HUES6 (cell line): ENCODE measurements at regions not wholly inside any gene's neighbourhood (a gene's known extent, or its start where the extent isn't known, plus 50 kb on each side); places are given as distances from the start of the nearest gene placed in this dataset.
A peak's percentile ranks its signal among the peaks of the same experiment; 100 is the strongest.

Experiments
- H3K27ac ChIP-seq: 2 replicates; pipeline ENCODE4 v1.7.0; 2013; ENCODE audit warnings: low read depth, mild to moderate bottlenecking, low read length, inconsistent platforms
- H3K27me3 ChIP-seq: 2 replicates; pipeline ENCODE4 v1.6.1; 2013; ENCODE audit warnings: low read length; ENCODE audit not compliant: control insufficient read depth, insufficient read depth
- H3K36me3 ChIP-seq: 2 replicates; pipeline ENCODE4 v1.6.1; 2013; ENCODE audit warnings: low read length; ENCODE audit not compliant: control insufficient read depth, insufficient read depth
- H3K4me1 ChIP-seq: 2 replicates; pipeline ENCODE4 v1.6.1; 2013; ENCODE audit warnings: low read length; ENCODE audit not compliant: control insufficient read depth, insufficient read depth
- H3K4me3 ChIP-seq: 2 replicates; pipeline ENCODE4 v1.5.1; 2013; ENCODE audit warnings: low read depth, low read length
- H3K9ac ChIP-seq: one replicate; pipeline ENCODE4 v1.6.1; 2013; ENCODE audit warnings: mild to moderate bottlenecking, low read length
- H3K9me3 ChIP-seq: 2 replicates; pipeline ENCODE4 v1.6.1; 2013; ENCODE audit warnings: low read depth, low read length; ENCODE audit not compliant: control insufficient read depth, insufficient read depth

DNA sequence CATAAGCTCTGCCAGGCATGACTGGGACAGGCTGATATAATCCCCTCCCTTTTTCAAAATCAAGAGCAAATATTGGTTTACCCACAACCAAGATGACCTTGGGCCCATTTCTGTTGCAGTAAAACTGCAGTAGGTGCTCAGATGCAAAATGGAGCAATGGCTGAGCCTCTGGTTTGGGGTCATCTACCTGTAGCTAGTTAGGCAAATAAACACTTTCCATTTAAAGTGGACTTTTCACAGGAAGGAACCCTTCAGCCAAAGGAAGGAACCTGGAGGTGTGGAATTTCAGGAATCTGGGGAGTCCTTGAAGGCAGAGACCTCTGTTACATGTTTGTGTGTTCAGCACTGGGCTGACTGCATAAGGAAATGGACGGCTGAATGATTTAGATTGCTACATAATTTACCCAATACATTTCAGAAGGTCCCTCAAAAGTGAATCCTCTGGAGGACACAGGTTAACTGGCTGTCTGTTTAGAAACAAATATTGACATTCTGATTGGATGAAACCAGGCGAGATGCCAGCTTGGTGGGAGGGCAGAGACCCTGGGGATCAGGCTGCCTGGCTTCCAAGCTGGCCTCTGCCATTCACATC lies 170.1 kb upstream of the ZNF618 start:
- H3K4me1 ChIP-seq = peaks cover 36% of the 10 kb centered on the region
- H3K4me3 ChIP-seq = no peak overlapping the region
- no peaks in the 10 kb centered on the region for H3K36me3 ChIP-seq
- peak overlapping the region; percentile 8 for H3K9ac ChIP-seq
- H3K27me3 ChIP-seq = no peaks in the 10 kb centered on the region
- peak overlapping the region; percentile 43; the same call in 1 of the 2 replicates for H3K27ac ChIP-seq
- peaks cover 10% of the 10 kb centered on the region for H3K9me3 ChIP-seq

DNA sequence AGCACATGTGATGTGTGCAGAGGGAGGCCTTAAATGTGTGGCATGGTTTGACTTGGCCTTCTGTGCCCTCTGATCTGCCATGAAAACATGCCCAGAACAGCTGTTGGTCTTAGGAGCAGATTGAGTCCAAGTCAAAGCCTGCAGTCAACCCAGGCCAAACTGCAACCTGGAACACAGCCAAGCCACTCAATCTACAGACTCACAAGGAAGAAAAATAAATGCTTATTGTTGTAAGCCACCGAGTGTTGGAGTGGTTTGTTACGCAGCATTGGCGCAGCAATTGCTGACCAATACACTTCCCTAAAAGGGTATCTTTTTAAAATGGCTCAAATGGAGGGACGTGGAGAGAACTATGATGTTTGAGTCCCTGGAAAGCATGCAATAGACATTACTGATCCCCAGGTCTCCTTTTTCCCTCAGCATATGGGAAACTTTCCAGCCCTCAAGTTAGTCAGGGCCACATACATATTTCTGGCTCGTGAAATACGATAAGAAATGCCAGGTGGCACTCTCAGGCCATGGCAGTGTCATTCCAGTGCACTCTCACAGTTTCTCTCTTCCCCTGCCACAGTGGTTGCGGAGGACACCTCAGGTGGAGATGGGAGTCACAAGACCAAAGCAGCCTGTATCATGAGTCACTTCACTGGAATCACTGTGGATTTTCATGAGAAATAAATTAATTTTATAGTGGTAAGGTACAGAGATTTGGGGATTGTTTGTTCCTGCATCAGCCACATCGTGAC lies 168.0 kb upstream of the ZNF618 start:
- H3K4me1 ChIP-seq = peaks cover 20% of the 10 kb centered on the region
- H3K27me3 ChIP-seq = no peaks in the 10 kb centered on the region
- H3K4me3 ChIP-seq = no peak overlapping the region
- no peak overlapping the region for H3K9ac ChIP-seq
- no peak overlapping the region for H3K27ac ChIP-seq
- peaks cover 10% of the 10 kb centered on the region for H3K9me3 ChIP-seq
- no peaks in the 10 kb centered on the region for H3K36me3 ChIP-seq

DNA sequence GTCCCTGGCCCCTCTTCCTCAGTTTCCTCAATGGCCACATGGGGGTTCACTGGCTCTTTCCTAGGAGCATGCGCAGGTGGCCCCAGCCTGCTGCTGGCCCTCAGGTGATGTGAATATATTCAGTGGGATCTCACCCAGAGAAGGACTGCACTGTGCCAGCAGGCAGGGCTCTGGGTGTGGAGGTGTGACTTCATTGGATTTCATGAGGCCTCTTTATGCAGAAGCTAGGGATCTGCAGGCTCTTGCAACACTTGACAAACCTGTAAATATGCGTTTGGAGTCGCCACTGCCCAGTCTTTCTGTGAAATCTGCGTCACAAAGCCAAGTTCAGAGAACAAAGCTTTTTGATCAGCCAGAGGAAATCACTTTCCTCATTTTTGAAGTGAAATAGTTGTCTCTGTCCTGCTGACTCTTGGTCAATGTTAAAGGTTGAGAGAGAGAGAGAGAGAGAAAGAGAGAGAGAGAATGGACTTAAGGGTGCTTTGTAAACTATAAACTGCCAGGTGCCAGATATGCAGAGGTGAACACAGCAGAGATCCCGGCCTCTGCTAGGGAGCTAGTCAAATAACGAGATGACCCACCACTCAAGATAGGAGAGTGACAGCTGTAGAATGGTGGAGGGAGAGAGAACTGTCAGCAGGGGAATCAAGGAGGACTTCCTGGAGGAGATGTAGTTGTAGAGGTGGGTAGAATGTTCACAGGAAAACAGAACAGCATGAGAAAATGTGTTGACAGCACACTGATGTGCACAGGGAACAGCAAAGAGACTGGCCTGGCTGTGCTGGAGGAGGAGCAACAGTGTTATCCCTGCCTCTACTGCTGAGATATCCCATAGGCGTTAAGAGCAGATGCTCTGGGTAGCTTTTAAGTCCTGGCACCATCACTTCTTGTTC lies 167.0 kb upstream of the ZNF618 start:
- Histone ChIP-seq H3K36me3 (no peaks in the 10 kb centered on the region), H3K4me3 (no peak overlapping the region), H3K9ac (no peak overlapping the region), H3K4me1 (peaks cover 20% of the 10 kb centered on the region), H3K27ac (no peak overlapping the region), H3K9me3 (peaks cover 14% of the 10 kb centered on the region), H3K27me3 (no peaks in the 10 kb centered on the region)

DNA sequence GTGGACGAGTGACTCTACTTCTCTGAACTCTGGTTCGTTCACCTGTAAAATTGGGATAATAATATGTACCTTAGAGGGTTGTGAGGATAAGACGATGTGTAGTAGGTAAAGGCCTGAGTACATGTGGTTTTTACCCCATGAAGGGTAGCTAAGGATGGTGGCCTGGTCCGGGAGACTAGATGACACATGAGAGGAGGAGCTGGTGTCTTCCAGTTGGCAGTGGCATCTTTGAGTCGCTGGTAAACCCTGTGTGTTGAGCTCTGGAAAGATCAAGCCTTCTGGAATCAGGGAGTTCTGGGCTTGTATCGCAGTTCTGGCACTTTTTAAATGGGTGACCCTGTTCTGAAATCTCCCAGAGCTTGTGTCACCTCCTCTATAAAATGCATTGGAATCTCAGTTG lies 166.4 kb upstream of the ZNF618 start:
- Histone ChIP-seq H3K36me3 (no peaks in the 10 kb centered on the region), H3K27ac (no peak overlapping the region), H3K4me1 (peaks cover 20% of the 10 kb centered on the region), H3K9me3 (peaks cover 14% of the 10 kb centered on the region), H3K4me3 (no peak overlapping the region), H3K9ac (no peak overlapping the region), H3K27me3 (no peaks in the 10 kb centered on the region)

DNA sequence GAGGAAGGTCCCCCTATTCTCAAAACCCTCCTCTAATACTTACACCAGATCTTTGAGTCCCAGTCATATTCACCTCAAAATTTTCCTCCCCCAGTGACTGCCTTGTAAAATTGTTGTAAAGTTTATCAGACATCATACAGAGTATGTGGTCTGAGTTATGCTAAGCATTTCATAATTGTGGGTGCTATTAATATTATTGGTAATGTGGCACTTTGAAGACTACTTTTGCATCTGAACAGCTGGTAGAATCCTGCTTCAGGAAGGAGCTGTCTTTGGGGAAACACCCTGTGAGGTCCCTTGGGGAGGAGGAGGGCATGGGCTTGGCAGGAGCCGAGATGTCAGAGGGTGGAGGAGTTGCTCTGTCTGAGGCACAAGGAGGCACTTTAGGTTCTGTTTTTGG lies 164.9 kb upstream of the ZNF618 start:
- H3K4me3 ChIP-seq = no peak overlapping the region
- no peaks in the 10 kb centered on the region for H3K36me3 ChIP-seq
- H3K9me3 ChIP-seq = peaks cover 25% of the 10 kb centered on the region
- peaks cover 9% of the 10 kb centered on the region; the same call in 1 of the 2 replicates for H3K4me1 ChIP-seq
- no peak overlapping the region for H3K9ac ChIP-seq
- H3K27ac ChIP-seq = no peak overlapping the region
- H3K27me3 ChIP-seq = no peaks in the 10 kb centered on the region

DNA sequence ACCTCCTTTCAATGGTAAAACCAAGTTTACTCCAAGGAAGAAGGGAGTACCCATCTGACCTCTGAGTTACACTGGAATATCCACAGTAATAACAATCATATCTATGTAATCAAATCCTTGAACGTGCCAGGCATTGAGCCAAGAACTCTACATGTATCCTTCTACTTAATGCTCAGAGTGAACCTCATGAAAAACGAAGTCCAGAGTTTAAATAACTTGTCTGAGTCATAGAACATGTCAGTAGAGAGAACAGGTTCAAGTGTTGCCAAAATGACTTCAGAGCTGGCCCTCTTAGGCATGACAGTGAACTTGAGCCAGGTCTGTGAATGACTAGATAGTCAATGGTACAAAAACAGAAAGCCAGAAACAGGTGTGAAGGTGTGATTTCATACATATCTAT lies 164.1 kb upstream of the ZNF618 start:
- Histone ChIP-seq H3K4me3 (no peak overlapping the region), H3K27ac (no peak overlapping the region), H3K9ac (no peak overlapping the region), H3K9me3 (peaks cover 33% of the 10 kb centered on the region), H3K27me3 (no peaks in the 10 kb centered on the region), H3K36me3 (no peaks in the 10 kb centered on the region), H3K4me1 (0 out of 2 replicates have a peak, but pooled peaks cover 4% of the 10 kb centered on the region)

DNA sequence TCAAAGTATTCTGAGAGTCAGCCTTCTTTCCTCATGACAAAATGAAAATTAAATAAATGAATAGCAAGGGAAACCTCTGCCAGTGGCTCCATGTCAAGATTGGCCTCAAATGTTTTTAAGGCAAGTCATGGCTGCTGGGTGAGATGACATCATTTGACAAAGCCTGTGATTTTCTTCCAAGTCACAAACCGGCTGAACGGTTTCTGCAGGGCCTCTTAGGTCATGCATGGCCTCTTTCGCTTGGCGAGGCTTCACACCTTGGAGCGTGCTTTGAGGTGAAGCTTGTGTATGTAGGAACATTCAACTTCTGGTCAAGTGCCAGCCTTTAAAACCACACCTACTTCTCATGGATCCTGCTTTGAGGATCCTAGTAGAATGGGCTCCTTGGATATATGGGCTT lies 161.0 kb upstream of the ZNF618 start:
- Histone ChIP-seq H3K9ac (no peak overlapping the region), H3K36me3 (no peaks in the 10 kb centered on the region), H3K4me3 (no peak overlapping the region), H3K27ac (no peak overlapping the region), H3K9me3 (peaks cover 24% of the 10 kb centered on the region), H3K27me3 (peaks cover 5% of the 10 kb centered on the region; the same call in 1 of the 2 replicates), H3K4me1 (peaks cover 3% of the 10 kb centered on the region)

DNA sequence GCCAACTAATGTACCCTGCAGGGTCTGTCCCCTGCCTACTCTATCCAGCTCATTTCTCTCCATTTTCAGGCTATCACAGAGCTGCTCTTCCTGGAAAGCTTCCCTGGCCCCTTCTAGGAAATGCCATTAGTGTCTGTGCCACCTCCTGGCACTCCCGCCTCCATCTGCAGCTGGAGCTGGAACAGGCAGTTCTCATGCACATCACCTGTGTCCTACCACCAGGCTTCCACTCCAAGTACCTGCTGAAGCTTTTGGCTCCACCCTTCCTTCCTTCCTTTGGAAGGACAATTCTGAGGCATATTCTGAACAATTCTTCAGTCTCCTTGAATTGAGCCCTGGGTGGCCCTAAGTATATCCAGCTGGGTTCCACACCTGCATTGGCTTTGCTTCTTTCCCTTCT lies 156.2 kb upstream of the ZNF618 start:
- Histone ChIP-seq H3K27me3 (peaks cover 5% of the 10 kb centered on the region; the same call in 1 of the 2 replicates), H3K27ac (no peak overlapping the region), H3K36me3 (no peaks in the 10 kb centered on the region), H3K9ac (no peak overlapping the region), H3K4me1 (peaks cover 14% of the 10 kb centered on the region), H3K4me3 (no peak overlapping the region), H3K9me3 (peaks cover 20% of the 10 kb centered on the region)

DNA sequence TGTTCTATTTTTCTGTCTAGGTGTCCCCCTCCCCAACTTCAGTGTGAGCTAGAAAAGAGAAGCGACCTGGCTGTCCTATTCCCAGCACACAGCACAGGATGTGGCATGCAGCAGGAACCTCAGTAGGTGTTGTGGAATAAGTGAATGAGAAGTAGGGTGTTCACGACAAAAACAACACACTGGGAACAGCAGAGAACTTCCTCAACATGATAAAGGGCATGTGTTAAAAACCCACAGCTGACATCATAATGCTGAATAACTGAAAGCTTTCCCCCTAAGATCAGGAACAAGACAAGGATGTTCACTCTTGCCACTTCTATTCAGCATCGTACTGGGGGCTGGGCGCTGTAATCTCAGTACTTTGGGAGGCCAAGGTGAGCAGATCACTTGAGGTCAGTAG lies 155.6 kb upstream of the ZNF618 start:
- Histone ChIP-seq H3K36me3 (no peaks in the 10 kb centered on the region), H3K9ac (no peak overlapping the region), H3K9me3 (peaks cover 16% of the 10 kb centered on the region), H3K4me1 (peaks cover 14% of the 10 kb centered on the region), H3K27ac (no peak overlapping the region), H3K27me3 (peaks cover 5% of the 10 kb centered on the region; the same call in 1 of the 2 replicates), H3K4me3 (no peak overlapping the region)

DNA sequence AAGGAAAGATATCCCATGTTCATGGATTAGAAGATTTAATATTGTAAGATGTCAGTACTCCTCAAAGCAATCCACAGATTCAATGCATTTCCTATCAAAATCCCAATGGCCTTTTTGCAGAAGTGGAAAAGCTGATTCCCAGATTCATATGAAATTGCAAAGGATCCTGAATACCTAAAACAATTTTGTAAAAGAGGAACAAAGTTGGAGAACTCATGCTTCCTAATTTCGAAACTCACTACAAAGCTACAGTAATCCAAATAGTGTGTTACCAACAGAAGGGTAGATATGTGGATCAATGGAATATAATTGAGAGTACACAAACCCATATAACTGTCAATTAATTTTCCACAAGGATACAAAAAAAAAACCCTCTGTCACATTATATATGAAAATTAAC lies 154.3 kb upstream of the ZNF618 start:
- H3K27me3 ChIP-seq = peaks cover 5% of the 10 kb centered on the region; the same call in 1 of the 2 replicates
- H3K4me3 ChIP-seq = no peak overlapping the region
- H3K27ac ChIP-seq = no peak overlapping the region
- H3K9me3 ChIP-seq = peaks cover 3% of the 10 kb centered on the region; the same call in 1 of the 2 replicates
- no peaks in the 10 kb centered on the region for H3K36me3 ChIP-seq
- no peak overlapping the region for H3K9ac ChIP-seq
- peaks cover 14% of the 10 kb centered on the region for H3K4me1 ChIP-seq
